CD4-positive, alpha-beta T cell treated with Interferon alpha-2 for 1 hour (primary cell): ENCODE measurements at regions not wholly inside any gene's neighbourhood (a gene's known extent, or its start where the extent isn't known, plus 50 kb on each side); places are given as distances from the start of the nearest gene placed in this dataset.
"Not testable (repeated sequence)": the region's sequence is repeated elsewhere in the genome, so short reads cannot be mapped to it uniquely, and the experiment has no call there.

Source experiments
- DNase-seq, 2 donors: peaks; one replicate each; pipeline ENCODE4 v3.0.0-alpha.2; 2020 to 2022

DNA sequence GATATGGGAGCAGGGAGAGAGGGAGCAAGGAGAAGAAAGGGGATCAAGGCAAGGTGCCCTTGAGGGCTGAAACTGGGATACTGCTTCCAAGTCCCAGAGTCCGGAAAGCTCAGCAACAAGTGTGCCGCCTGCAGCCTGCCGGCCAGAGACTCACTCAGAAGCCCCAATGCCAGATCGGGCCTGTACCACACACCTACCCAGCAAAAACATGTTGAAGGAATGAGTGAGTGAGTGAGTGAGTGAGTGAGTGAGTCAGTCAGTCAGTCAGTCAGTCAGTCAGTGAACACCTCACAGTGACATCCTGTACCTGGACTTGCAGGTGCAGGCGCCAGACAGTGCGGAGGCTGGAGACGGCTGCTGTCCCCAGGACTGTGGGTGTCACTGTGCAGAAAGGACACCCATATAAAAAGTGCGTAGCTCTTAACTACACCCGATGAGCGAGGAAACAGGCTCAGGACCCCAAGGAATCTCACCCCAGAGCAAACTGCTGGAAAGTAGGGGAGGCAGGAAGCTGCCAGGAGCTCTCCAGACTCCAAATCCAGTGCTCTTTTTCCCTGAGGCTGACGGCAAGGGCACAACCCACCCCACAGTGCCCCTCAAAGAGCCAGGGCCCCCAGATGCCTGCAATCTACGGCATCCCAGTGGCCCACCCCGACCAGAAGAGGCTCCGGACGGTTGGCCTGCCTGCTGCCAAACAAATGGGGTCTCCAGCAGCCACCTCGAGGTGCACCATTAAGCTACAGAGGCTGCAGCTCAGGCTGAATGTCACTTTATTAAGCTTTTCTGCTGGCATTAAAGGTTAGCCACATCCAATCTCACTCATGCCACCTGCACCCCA, 261.7 kb downstream of the NPHP4 start:
- DNase-seq = no peak

DNA sequence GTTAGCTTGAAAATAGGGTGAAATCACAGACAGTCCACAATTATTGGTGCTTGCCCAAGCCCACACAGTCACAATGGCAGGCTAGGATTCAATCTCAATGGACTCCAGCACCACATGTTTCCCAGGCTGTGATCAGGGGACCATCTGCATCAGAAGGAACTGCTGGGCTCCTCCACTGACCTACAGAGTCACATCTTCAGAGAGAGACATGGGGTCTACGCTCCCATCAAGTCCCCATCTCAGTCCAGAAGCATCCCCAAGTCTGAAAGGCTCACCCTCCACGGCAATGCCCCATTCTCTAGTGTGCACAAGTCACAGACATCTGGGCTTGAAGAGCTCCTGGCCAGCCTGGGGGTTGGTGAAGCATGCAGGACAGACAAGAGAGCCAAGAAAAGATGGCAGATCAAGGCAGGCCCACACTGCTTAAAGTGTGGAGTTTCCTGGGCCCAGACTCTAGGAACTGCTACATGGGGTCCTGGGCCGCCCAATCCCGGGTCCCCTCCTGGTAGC, 262.5 kb downstream of the NPHP4 start:
- DNase-seq = no peak

GRCh38 chr1:5728663-5729355, 263.4 kb downstream of the NPHP4 start:
- no peak for DNase-seq

DNA sequence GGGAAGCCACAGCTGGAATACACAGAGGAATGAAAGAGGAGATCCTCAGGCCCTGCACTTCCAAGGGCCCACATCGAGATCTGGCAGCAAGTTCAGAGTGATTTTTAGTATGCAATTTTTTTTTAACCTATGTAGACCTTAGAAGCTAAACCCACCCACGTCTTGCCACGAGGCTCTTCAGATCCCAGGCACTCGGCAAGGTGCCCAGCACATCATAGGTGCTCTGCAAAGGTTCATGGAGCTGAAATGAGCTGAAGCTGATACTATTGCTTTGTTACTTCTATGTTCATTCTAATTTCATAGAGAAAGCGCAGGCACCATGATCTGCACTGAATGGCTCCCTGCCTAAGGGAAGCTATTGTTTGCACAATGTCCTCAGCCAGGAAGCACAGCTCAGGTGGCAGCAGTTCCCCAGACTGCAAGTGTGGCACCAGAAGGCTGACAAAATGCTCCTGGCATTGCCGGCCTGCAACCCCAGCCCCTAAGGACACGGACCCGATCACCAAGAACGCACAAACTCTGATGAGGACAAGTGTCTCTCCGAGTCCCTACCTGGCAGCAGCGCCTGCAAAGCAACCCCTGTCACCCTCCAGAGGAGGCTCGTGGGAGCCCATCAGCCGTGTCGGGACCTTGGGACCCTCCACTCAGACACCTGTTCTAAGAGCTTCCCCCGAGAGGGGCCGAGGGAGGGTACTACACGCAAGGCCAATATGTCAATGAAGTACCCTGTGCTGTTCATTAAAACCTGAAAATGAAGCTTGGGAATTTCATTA, 264.2 kb downstream of the NPHP4 start:
- no peak for DNase-seq

DNA sequence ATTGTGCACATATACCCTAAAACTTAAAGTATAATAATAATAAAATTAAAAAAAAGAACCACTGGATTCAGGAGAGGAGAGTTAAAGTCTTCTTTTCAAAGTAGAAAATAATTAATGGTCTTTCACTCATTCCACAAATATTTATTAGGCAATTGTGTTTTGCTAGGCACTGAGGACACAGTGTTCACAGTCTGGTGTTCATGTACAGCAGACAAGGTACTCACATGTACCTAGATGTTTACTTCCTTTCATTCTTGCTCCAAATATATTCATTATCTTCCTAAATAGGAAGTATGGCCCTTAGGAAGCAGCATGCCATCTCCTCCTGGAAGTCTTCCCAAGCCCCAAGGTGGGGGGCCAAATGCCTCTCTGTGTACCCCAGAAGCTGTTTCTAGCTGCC, 265.0 kb downstream of the NPHP4 start:
- no peak for DNase-seq

DNA sequence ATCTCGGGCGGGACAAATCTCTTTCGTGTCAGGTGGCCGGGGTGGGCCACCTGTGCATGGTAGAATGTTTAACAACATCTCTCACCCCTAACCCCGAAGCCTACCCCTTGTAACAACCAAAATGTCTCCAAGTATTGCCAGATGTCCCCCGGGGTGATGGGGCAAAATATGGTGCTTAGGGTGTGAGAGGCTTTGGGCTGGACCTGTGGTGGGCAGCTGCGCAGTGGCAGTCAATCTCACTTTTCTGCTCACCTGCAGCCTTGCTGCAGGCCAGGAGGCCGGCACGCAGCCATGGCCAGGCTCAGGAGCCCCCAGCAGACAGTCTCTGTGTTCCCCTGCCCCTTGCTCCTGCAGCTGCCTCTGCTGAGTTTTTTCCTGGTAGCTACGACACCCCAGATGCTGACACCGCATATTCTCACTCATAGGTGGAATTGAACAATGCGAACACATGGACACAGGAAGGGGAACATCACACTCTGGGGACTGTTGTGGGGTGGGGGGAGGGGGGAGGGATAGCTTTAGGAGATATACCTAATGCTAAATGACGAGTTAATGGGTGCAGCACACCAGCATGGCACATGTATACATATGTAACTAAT, 265.5 kb downstream of the NPHP4 start:
- DNase-seq = not testable (repeated sequence)

DNA sequence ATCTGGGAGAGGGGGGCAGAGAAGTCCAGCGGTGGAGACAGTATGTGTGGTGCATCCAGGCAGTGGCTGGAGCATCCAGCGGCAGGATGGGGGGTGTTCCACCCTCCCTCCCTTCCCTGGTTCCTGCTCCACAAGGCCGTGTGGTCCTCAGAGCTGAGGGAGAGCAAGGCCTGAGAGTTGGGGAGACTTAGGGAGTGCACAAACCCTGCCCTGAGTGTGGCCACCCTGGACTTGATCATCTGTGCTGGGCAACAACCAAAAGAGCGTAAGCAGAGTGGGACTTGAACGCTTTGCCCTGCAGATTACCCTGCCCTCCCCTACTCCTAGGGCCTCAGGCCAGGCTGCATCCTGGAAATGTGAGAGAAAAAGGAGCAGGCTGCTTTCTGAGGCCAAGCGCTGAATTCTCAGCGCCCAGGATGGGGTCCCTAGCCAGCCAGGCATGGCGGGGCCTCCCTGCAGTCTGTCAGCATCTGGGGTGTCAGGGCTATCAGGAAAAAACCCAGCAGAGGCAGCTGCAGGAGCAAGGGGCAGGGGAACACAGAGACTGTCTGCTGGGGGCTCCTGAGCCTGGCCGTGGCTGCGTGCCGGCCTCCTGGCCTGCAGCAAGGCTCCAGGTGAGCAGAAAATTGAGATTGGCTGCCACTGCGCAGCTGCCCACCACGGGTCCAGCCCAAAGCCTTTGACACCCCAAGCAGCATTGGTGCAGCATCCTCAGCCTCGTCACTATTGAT, 266.2 kb downstream of the NPHP4 start:
- DNase-seq = no peak

GRCh38 chr1:5725406-5725805, 266.8 kb downstream of the NPHP4 start:
- no peak for DNase-seq

DNA sequence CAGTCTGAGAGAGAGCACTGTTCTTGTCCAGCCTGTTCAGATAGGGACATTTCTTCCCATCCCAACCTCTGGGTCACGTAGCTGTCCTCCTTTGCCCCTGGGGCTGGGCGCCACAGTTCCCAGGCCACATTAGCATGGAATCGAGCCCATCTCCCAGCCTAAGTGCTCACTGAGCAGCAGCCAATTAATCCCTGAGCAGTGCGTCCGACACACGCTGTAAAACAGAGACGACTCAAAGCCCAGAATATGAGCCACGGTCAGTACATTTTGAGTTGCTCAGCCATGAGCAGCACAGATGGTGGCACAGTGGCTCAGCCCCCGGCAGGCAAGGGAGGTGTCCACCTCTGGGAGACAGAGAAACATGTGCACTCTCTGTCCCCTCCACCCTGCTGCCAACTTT, 267.4 kb downstream of the NPHP4 start:
- DNase-seq = no peak

DNA sequence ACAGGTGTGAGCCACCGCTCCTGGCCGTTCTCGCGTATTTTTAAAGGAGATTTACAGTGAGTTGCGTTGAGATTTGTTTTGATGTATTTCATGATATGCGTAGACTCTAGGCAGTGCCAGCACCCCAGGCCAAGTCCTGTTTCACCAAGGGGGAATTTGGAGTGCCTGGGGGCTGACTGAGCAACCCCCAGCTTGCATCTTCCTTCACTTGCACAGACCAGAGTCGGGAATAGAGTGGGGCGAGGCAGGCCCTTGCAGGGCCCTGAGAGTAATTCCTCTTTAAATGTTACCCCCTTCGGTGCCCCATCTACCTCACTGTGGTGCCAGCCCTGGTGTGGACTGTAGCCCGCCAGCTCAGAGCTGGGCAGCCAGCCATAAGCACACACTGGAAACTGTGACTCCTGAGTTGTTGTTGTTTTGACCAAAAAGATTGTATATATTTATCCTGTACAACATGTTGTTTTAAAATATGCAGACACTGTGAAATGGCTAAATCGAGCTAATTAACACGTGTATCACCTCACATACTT, 269.5 kb downstream of the NPHP4 start:
- no peak for DNase-seq

DNA sequence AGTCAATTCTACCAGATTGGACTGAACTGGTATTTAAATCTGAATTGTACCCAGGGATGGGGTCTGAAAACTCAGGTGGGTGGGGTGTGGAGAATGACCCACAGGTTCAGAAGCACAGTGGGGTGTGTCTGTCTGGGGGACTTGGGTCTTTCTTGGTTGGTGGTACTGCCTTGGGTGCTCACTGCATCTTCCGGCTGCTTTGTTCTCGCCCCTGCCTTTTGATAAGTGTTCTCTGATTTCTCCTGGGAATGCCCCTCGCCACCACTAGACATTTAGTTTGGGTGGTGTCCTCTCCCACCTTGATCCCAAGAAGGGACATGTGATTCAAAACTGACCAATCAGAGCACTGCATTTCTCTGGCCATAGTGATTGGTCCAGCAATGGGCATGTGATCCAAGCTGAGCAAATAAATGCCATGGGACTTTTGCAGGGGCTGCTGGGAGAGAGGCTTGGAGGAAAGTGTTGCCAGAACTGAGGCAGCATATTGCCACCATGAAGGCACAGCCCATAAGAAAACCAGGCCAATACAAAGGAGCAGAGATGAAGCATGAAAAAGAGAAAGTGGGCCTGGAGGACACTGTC, 270.5 kb downstream of the NPHP4 start:
- no peak for DNase-seq

GRCh38 chr1:5720936-5721335, 271.3 kb downstream of the NPHP4 start:
- DNase-seq = no peak

DNA sequence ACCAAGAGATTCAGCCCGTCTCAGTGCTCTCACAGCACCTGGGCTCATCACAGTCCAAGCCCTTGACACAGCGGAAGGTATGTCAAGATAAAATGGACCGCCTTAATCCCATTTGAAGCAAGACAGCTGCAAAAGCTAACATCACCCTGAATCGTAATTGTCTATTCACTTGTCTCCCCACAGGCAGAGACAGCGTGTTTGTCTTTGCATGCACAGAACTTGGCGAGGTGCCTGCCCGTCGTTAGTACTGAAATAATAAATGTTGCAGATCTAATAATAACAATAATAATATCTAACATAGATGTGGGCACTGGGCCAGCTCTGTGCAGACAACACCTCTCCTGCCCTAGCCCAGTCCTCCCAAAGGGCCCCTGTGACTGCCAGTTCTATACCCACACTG, 271.7 kb downstream of the NPHP4 start:
- DNase-seq = no peak

GRCh38 chr1:5720045-5720444, 272.2 kb downstream of the NPHP4 start:
- no peak for DNase-seq

DNA sequence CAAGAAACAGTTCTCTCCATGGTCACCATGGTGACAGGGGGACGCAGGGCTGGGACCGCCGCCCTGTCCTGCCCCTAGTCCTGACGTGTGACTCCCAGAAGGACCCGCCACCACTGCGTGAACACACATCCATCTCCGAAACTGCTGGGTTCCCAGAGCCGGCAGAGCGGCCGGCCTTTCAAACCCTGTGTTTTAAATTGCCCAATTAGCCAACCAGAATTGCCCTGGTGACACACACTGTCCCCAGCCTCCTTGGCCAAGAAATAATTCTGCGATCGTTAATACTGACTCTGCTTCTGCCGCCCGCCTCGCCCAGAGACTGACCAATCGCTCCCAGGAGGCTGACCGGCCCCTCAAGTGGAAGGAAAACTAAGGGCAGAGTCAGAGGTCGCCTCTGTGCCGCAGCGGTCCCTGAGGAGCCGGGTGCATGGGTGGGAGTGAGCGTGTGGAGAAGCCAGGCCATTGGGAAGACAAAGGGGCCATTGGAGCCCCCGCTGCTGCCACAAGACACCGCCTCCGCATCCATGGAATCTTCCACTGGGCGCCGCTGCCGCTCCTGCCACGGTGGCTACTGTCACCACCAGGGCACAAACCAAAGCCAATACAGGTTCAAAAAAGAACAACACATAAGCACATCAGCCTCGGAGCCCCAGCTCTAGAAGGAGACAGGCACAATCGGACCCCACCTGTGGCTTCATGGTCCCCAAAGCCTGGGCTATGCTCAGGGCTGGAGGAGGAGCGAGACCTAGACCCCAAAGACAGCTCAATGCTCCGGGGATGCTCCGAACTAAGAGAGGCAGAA, 273.2 kb downstream of the NPHP4 start:
- no peak for DNase-seq

GRCh38 chr1:5717031-5717682, 275.1 kb downstream of the NPHP4 start:
- no peak for DNase-seq

GRCh38 chr1:5716126-5716525, 276.1 kb downstream of the NPHP4 start:
- DNase-seq = no peak

GRCh38 chr1:5713101-5714010, 278.9 kb downstream of the NPHP4 start:
- no peak for DNase-seq
